Trophoblast cell (in vitro differentiated cells and primary cell): ENCODE measurements at regions not wholly inside any gene's neighbourhood (a gene's known extent, or its start where the extent isn't known, plus 50 kb on each side); places are given as distances from the start of the nearest gene placed in this dataset.

Source experiments
- DNase-seq, 2 donors: peaks; one replicate each; pipeline ENCODE4 v3.0.0-alpha.2; 2016
- H2AFZ ChIP-seq: 2 replicates; pipeline ENCODE4 v1.6.1; 2013; ENCODE audit warnings: low read length, moderate library complexity, mild to moderate bottlenecking; ENCODE audit not compliant: insufficient read depth, poor library complexity
- H2AK5ac ChIP-seq: 2 replicates; pipeline ENCODE4 v1.6.1; 2013; ENCODE audit warnings: mild to moderate bottlenecking, low read length
- H2BK120ac ChIP-seq: 2 replicates; pipeline ENCODE4 v1.6.1; 2013; ENCODE audit warnings: low read length, mild to moderate bottlenecking, moderate library complexity; ENCODE audit not compliant: insufficient read depth, poor library complexity
- H2BK12ac ChIP-seq: 2 replicates; pipeline ENCODE4 v1.6.1; 2013; ENCODE audit warnings: mild to moderate bottlenecking, low read length, moderate library complexity
- H2BK5ac ChIP-seq: 2 replicates; pipeline ENCODE4 v1.6.1; 2013; ENCODE audit warnings: low read length, low read depth, moderate library complexity, mild to moderate bottlenecking; ENCODE audit not compliant: poor library complexity
- H3K14ac ChIP-seq: 2 replicates; pipeline ENCODE4 v1.6.1; 2013; ENCODE audit warnings: mild to moderate bottlenecking, low read length
- H3K18ac ChIP-seq: 2 replicates; pipeline ENCODE4 v1.6.1; 2013; ENCODE audit warnings: mild to moderate bottlenecking, low read length
- H3K23ac ChIP-seq: 2 replicates; pipeline ENCODE4 v1.6.1; 2013; ENCODE audit warnings: low read length
- H3K27ac ChIP-seq: 2 replicates; pipeline ENCODE4 v1.5.1; 2013; ENCODE audit warnings: low read depth, mild to moderate bottlenecking, inconsistent platforms, low read length, moderate library complexity
- H3K27me3 ChIP-seq: 2 replicates; pipeline ENCODE4 v1.6.1; 2013; ENCODE audit warnings: inconsistent platforms, mild to moderate bottlenecking, low read length, moderate library complexity; ENCODE audit not compliant: insufficient read depth
- H3K36me3 ChIP-seq, 2 experiments: 1 replicate in 1 of 2; 2 replicates in 1 of 2; pipeline ENCODE4 v1.6.1; 2013; ENCODE audit warnings: low read length in 2 of 2, mild to moderate bottlenecking in 2 of 2, moderate library complexity in 1 of 2; ENCODE audit not compliant: insufficient read depth in 2 of 2, control insufficient read depth in 1 of 2
- H3K4ac ChIP-seq: 2 replicates; pipeline ENCODE4 v1.6.1; 2013; ENCODE audit warnings: low read depth, mild to moderate bottlenecking, low read length, moderate library complexity
- H3K4me1 ChIP-seq, 2 experiments: 1 replicate in 1 of 2; 2 replicates in 1 of 2; pipeline ENCODE4 v1.6.1; 2013; ENCODE audit warnings: low read length in 2 of 2, mild to moderate bottlenecking in 2 of 2, moderate library complexity in 1 of 2; ENCODE audit not compliant: insufficient read depth in 2 of 2, control insufficient read depth in 1 of 2
- H3K4me2 ChIP-seq: 2 replicates; pipeline ENCODE4 v1.6.1; 2013; ENCODE audit warnings: inconsistent platforms, mild to moderate bottlenecking, low read length, moderate library complexity
- H3K4me3 ChIP-seq: 2 replicates; pipeline ENCODE4 v1.5.1; 2013; ENCODE audit warnings: mild to moderate bottlenecking, low read depth, low read length, inconsistent platforms
- H3K79me1 ChIP-seq: one replicate; pipeline ENCODE4 v1.6.1; 2013; ENCODE audit warnings: low read length
- H3K79me2 ChIP-seq: 2 replicates; pipeline ENCODE4 v1.6.1; 2013; ENCODE audit warnings: low read length, mild to moderate bottlenecking; ENCODE audit not compliant: control insufficient read depth, insufficient read depth, poor library complexity
- H3K9ac ChIP-seq: 2 replicates; pipeline ENCODE4 v1.6.1; 2013; ENCODE audit warnings: mild to moderate bottlenecking, low read length
- H3K9me3 ChIP-seq: 2 replicates; pipeline ENCODE4 v1.6.1; 2013; ENCODE audit warnings: low read depth, mild to moderate bottlenecking, control low read depth, inconsistent platforms, low read length; ENCODE audit not compliant: insufficient read depth
- H4K12ac ChIP-seq: 2 replicates; pipeline ENCODE4 v1.6.1; 2013; ENCODE audit warnings: low read depth, mild to moderate bottlenecking, low read length, moderate library complexity
- H4K8ac ChIP-seq: 2 replicates; pipeline ENCODE4 v1.6.1; 2013; ENCODE audit warnings: low read depth, mild to moderate bottlenecking, low read length, moderate library complexity
- H4K91ac ChIP-seq: one replicate; pipeline ENCODE4 v1.6.1; 2013; ENCODE audit warnings: low read depth, mild to moderate bottlenecking, low read length, moderate library complexity
- WGBS: extraction: QIAGEN DNeasy Blood & Tissue Kit; methylation state at CpG from one replicate; pipeline ENCODE4 v1.1.7; 2013; ENCODE audit warnings: missing lambda C conversion rate; ENCODE audit not compliant: insufficient read length, insufficient coverage; ENCODE audit errors: extremely low coverage; 5-methylcytosine and 5-hydroxymethylcytosine counted together

GRCh38 chr5:44454002-44454401 lies 64.8 kb upstream of the FGF10 start:
- Histone ChIP-seq H4K8ac (no peak overlapping the region), H3K9me3 (no peaks in the 10 kb centered on the region), H4K12ac (no peak overlapping the region), H3K79me1 (no peaks in the 10 kb centered on the region), H3K79me2 (no peaks in the 10 kb centered on the region), H3K4me3 (no peak overlapping the region), H3K4me2 (no peak overlapping the region), H3K9ac (no peak overlapping the region), H3K18ac (no peak overlapping the region), H2BK5ac (no peak overlapping the region), H3K27me3 (no peaks in the 10 kb centered on the region), H2BK120ac (no peak overlapping the region), H3K36me3 (no peaks in the 10 kb centered on the region), H2AK5ac (no peak overlapping the region), H4K91ac (no peak overlapping the region), H3K4me1 (no peaks in the 10 kb centered on the region), H2BK12ac (no peak overlapping the region), H3K14ac (no peak overlapping the region), H3K27ac (no peak overlapping the region), H2AFZ (no peak overlapping the region), H3K23ac (no peak overlapping the region), H3K4ac (no peak overlapping the region)
- no CpG with 5 or more reads among the region's 4 CpGs for WGBS
- DNase-seq = no peak

DNA sequence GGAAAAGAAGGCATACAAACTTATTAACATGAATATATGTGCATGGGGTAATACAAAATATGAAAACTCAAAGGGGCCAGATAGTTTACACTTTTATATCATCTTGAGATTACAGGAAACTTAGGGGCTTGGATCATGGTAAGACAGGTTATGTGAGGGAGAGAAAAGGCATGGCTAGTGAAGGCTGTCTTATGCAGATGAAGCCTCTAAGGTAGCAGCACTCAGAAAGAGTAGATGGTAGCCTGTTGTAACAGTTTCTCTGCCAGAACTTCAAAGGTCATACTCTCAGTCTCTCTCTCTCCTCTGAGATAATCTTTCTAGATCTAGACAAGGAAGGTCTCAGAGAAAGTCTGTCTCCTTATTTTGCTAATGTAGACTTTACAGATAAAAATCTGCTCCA lies 57.2 kb upstream of the FGF10 start:
- no peaks in the 10 kb centered on the region for H3K79me1 ChIP-seq

DNA sequence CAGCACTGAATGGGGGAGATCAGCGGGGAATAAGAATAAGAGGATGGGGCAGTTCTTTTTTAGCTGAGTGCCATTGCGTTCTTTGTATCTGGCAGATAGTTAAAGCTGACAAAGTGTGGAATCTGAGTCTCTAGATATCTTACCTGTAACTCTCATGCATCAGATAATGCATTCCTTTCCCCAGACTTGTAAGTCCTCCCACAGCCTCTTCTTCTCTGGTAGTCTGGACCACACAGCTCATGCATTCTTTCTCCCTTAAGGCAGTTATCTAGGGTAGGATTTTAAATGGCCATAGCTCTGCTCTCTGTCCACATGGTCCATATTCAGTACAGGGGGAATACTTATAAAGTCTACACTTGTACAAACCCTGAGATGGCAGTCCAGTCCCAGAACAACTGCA lies 54.0 kb upstream of the FGF10 start:
- Histone ChIP-seq H3K36me3 (no peaks in the 10 kb centered on the region), H2AFZ (no peak overlapping the region)

More for the DNA sequence above, 57.2 kb upstream of the FGF10 start:
- no peak overlapping the region for H4K91ac ChIP-seq
- no peaks in the 10 kb centered on the region for H3K9me3 ChIP-seq
- H3K36me3 ChIP-seq = no peaks in the 10 kb centered on the region
- no peak overlapping the region for H3K4me2 ChIP-seq
- H2AFZ ChIP-seq = no peak overlapping the region
- no peaks in the 10 kb centered on the region for H3K79me2 ChIP-seq
- H3K4me1 ChIP-seq = peaks cover 0 to 3% of the 10 kb centered on the region in 2 experiments
- H4K8ac ChIP-seq = no peak overlapping the region
- no peak overlapping the region for H2BK12ac ChIP-seq
- H3K27me3 ChIP-seq = no peaks in the 10 kb centered on the region
- no peak overlapping the region for H3K18ac ChIP-seq
- no peak overlapping the region for H4K12ac ChIP-seq
- DNase-seq = no peak
- H3K9ac ChIP-seq = no peak overlapping the region
- H3K27ac ChIP-seq = peak overlapping the region; percentile 41
- no peak overlapping the region for H3K23ac ChIP-seq
- no peak overlapping the region for H3K14ac ChIP-seq
- H2BK120ac ChIP-seq = no peak overlapping the region
- H3K4ac ChIP-seq = no peak overlapping the region
- H2BK5ac ChIP-seq = no peak overlapping the region
- H3K4me3 ChIP-seq = no peak overlapping the region
- no peak overlapping the region for H2AK5ac ChIP-seq

GRCh38 chr5:44441460-44441859 lies 52.2 kb upstream of the FGF10 start:
- Histone ChIP-seq H2BK12ac (no peak overlapping the region), H3K9me3 (no peaks in the 10 kb centered on the region), H3K36me3 (no peaks in the 10 kb centered on the region), H3K23ac (no peak overlapping the region), H3K4me1 (peaks cover 0 to 3% of the 10 kb centered on the region in 2 experiments), H4K91ac (no peak overlapping the region), H2AFZ (no peak overlapping the region), H3K4me3 (no peak overlapping the region), H2AK5ac (no peak overlapping the region), H3K79me2 (no peaks in the 10 kb centered on the region), H2BK5ac (no peak overlapping the region), H3K4ac (no peak overlapping the region), H2BK120ac (no peak overlapping the region), H4K12ac (no peak overlapping the region), H3K4me2 (no peak overlapping the region), H4K8ac (no peak overlapping the region), H3K27me3 (no peaks in the 10 kb centered on the region), H3K27ac (no peak overlapping the region), H3K9ac (no peak overlapping the region), H3K79me1 (no peaks in the 10 kb centered on the region), H3K14ac (no peak overlapping the region), H3K18ac (no peak overlapping the region)
- no peak for DNase-seq

More for the DNA sequence above, 54.0 kb upstream of the FGF10 start:
- no CpG with 5 or more reads among the region's 2 CpGs for WGBS
- no peaks in the 10 kb centered on the region for H3K79me1 ChIP-seq
- peak overlapping the region; percentile 14 for H3K27ac ChIP-seq
- no peak overlapping the region for H4K91ac ChIP-seq
- peak in 1 of 2 donors; percentile 16 for DNase-seq
- no peak overlapping the region for H3K14ac ChIP-seq
- H3K79me2 ChIP-seq = no peaks in the 10 kb centered on the region
- no peak overlapping the region for H3K4me3 ChIP-seq
- H3K4ac ChIP-seq = no peak overlapping the region
- peaks cover 0 to 3% of the 10 kb centered on the region in 2 experiments for H3K4me1 ChIP-seq
- peak overlapping the region; percentile 71 for H4K8ac ChIP-seq
- H3K23ac ChIP-seq = no peak overlapping the region
- no peak overlapping the region for H4K12ac ChIP-seq
- no peak overlapping the region for H2AK5ac ChIP-seq
- H3K4me2 ChIP-seq = no peak overlapping the region
- H3K27me3 ChIP-seq = no peaks in the 10 kb centered on the region
- no peak overlapping the region for H2BK5ac ChIP-seq
- no peaks in the 10 kb centered on the region for H3K9me3 ChIP-seq
- H3K18ac ChIP-seq = no peak overlapping the region
- peak overlapping the region; percentile 11 for H2BK120ac ChIP-seq
- peak overlapping the region; percentile 87 for H2BK12ac ChIP-seq
- no peak overlapping the region for H3K9ac ChIP-seq

DNA sequence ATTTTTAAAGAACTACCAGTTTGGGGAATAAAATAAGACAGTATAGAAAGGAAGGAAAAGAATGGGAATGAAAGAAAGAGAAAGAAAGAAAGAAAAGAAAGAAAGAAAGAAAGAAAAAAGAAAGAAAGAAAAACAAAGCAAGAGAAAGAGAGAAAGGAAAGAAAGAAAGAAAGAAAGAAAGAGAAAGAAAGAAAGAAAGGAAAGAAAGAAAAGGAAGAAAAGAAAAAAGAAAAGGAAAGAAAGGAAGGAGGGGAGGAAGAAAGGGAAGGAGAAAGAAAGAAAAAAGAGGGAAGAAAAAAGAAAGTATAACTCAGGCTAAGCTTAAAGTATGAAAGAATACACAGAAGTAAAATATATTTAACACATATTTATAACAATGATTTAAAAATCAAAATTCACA lies 51.0 kb upstream of the FGF10 start:
- H3K9me3 ChIP-seq = no peaks in the 10 kb centered on the region
- no peak overlapping the region for H3K4ac ChIP-seq
- H2AFZ ChIP-seq = no peak overlapping the region
- H3K27ac ChIP-seq = no peak overlapping the region
- no peaks in the 10 kb centered on the region for H3K79me1 ChIP-seq
- no peak overlapping the region for H3K4me3 ChIP-seq
- no peak overlapping the region for H3K23ac ChIP-seq
- H2BK5ac ChIP-seq = no peak overlapping the region
- H4K12ac ChIP-seq = no peak overlapping the region
- DNase-seq = no peak
- H4K91ac ChIP-seq = no peak overlapping the region
- peaks cover 0 to 3% of the 10 kb centered on the region in 2 experiments for H3K4me1 ChIP-seq
- H3K14ac ChIP-seq = no peak overlapping the region
- H3K18ac ChIP-seq = no peak overlapping the region
- no peak overlapping the region for H4K8ac ChIP-seq
- no peak overlapping the region for H3K4me2 ChIP-seq
- H2BK12ac ChIP-seq = no peak overlapping the region
- no peak overlapping the region for H2AK5ac ChIP-seq
- H3K79me2 ChIP-seq = no peaks in the 10 kb centered on the region
- H3K27me3 ChIP-seq = no peaks in the 10 kb centered on the region
- H3K36me3 ChIP-seq = no peaks in the 10 kb centered on the region
- H3K9ac ChIP-seq = no peak overlapping the region
- no peak overlapping the region for H2BK120ac ChIP-seq
